ENCODE measurements at regions not wholly inside any gene's neighbourhood (a gene's known extent, or its start where the extent isn't known, plus 50 kb on each side); places are given as distances from the start of the nearest gene placed in this dataset.

DNA sequence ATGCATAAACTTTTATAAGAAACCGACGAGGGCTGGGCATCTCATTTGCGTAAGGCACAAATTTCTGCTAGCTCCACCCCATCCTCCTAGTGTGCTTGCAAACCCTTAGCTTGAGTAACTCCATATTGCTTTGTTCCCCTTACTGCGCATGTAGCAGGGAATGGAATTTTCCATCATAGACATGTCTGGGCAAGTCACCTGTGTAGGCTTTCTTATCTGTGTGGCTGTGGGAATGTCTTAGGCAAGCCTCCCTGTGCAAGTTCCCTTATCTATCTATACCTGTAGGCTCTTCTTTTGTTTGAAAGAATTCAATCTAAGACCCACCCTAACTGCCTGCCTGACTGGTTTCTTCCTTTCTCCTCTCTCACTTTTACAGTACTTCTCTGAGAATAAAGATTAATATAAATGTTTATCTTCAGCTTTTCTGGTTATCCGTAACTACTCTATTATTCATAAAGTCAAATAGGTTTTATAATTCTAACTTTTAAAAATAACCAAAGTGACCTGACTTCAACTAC is 217.6 kb upstream of the FIGN start:
- no peak for ATAC-seq (ENCODE audit: low read depth)
- no peaks in the 10 kb centered on the region for H4K20me1 ChIP-seq (ENCODE audit: insufficient read depth, low read length)

More for the DNA sequence above, 217.6 kb upstream of the FIGN start:
- Histone ChIP-seq H3K4ac (ENCODE audit: low read depth, low read length) (no peak overlapping the region), H4K5ac (ENCODE audit: low read depth, low read length) (no peak overlapping the region), H3K4me1 (ENCODE audit: control insufficient read depth, insufficient read depth, low read length) (no peaks in the 10 kb centered on the region), H3K27me3 (ENCODE audit: control insufficient read depth, insufficient read depth, low read length) (no peaks in the 10 kb centered on the region), H4K8ac (ENCODE audit: low read depth in 2 of 2, low read length in 2 of 2) (no peak overlapping the region), H3K23ac (ENCODE audit: low read depth, low read length) (no peak overlapping the region), H2AFZ (replicated peaks; ENCODE audit: low read length, poor library complexity) (no peak overlapping the region), H3K9me3 (ENCODE audit: control insufficient read depth, insufficient read depth, low read length) (0 out of 2 replicates have a peak, but pooled peaks cover 4% of the 10 kb centered on the region), H3K4me3 (ENCODE audit: insufficient read depth, low read depth, low read length) (no peak overlapping the region), H2AK9ac (replicated peaks; ENCODE audit: low read depth, low read length, poor library complexity) (no peak overlapping the region), H3K79me1 (ENCODE audit: low read depth in 1 of 2, low read length in 2 of 2) (no peaks in the 10 kb centered on the region), H2AK5ac (ENCODE audit: low read depth, low read length) (no peak overlapping the region), H3K4me2 (ENCODE audit: low read depth, low read length) (no peak overlapping the region), H3K27ac (ENCODE audit: insufficient read depth, low read length) (no peak overlapping the region), H3K9me1 (ENCODE audit: insufficient read depth, low read length) (no peaks in the 10 kb centered on the region), H3K14ac (replicated peaks; ENCODE audit: low read depth, low read length) (no peak overlapping the region), H2BK5ac (ENCODE audit: low read depth, low read length, poor library complexity, severe bottlenecking) (no peak overlapping the region), H3K9ac (ENCODE audit: low read depth, low read length) (no peak overlapping the region), H3K56ac (ENCODE audit: extremely low read depth, insufficient read depth, low read length) (no peak overlapping the region), H3K36me3 (ENCODE audit: control insufficient read depth, insufficient read depth, low read length) (no peaks in the 10 kb centered on the region), H3K18ac (ENCODE audit: low read depth, low read length) (no peak overlapping the region), H2BK20ac (ENCODE audit: low read depth, low read length) (no peak overlapping the region), H4K91ac (ENCODE audit: insufficient read depth, low read depth, low read length) (no peak overlapping the region), H2BK15ac (ENCODE audit: low read depth, low read length) (no peak overlapping the region), H2BK120ac (ENCODE audit: low read depth, low read length) (no peak overlapping the region)
- dilution Hi-C loops (cut with HindIII; ENCODE audit: low sequenced_read_pairs, unreplicated experiment) (no loop called here), intact Hi-C loops (cut with micrococcal nuclease) (no loop called here), in situ Hi-C loops (cut with MboI; ENCODE audit: low sequenced_read_pairs) (no loop called here)
- ChIA-PET POLR2A (ENCODE audit: unreplicated experiment) (no interaction called here), CTCF (no interaction called here)
- no peak for DNase-seq
- no TSS peak for BruUV-seq (replicated peaks)
- no CpG with 5 or more reads among the region's 5 CpGs for WGBS, 2 experiments (ENCODE audit: extremely low coverage in 2 of 2, insufficient read length in 1 of 2)
- TF ChIP-seq RFX5 (IDR thresholded peaks at IDR 0.05; ENCODE audit: low read depth, low read length): no peak

Data from IMR-90 (cell line).